ENCODE measurements at regions not wholly inside any gene's neighbourhood (a gene's known extent, or its start where the extent isn't known, plus 50 kb on each side); places are given as distances from the start of the nearest gene placed in this dataset.

- no peak for DNase-seq
Measured at GRCh38 chr5:2529371-2530092, 221.9 kb downstream of the IRX2 start.

GRCh38 chr5:2525351-2525750 lies 226.1 kb downstream of the IRX2 start:
- no peak for DNase-seq

GRCh38 chr5:2524620-2525019 lies 226.9 kb downstream of the IRX2 start:
- no peak for DNase-seq

GRCh38 chr5:2523180-2523579 lies 228.3 kb downstream of the IRX2 start:
- no peak for DNase-seq

- no peak for DNase-seq
Measured at GRCh38 chr5:2522372-2522771, 229.1 kb downstream of the IRX2 start.

GRCh38 chr5:2519153-2519552 lies 232.3 kb downstream of the IRX2 start:
- DNase-seq = no peak

DNA sequence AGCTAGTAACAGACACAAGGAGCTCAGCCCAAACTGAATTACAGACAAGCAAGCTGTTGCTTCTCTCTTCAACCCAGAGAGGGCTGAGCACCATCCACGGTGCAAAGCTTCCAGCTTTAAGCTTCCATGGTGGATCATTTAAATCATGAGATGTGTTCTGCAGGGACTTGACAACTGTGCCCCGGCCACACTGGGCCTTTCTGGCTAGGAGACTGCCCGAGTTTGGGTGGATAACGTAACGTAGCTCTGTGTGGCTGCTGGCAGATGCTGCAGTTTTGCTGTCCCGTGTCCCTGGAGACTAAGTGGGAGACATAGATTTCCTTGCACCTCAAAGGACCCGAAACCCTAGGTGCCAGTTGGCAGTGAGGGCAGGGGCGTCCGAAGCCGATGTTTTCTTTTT lies 234.0 kb downstream of the IRX2 start:
- DNase-seq = no peak

- DNase-seq = no peak
Measured at GRCh38 chr5:2515180-2515764, 236.2 kb downstream of the IRX2 start.

- no peak for DNase-seq
Measured at GRCh38 chr5:2514484-2514883, 237.0 kb downstream of the IRX2 start.

DNA sequence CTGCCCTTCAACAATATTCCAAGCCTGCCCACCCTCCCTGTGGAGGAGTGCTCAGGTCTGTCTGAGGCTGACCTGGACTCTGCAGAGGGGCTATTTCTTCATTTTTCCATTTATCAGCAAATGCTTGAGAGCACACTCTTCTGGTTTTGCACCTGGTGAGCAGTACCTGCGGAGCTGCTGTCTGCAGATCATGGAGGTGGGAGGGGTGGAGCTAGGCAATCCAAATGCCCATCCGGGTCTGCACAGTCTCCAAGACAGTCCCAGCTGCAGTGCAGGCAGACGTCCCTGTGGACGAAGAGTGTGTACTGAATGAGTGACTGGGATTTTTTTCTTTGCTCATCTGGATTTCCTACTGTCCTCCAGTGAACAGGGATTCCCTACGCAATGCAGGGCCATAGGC lies 239.8 kb downstream of the IRX2 start:
- DNase-seq = no peak

- DNase-seq = no peak
Measured at GRCh38 chr5:2511126-2511525, 240.4 kb downstream of the IRX2 start.

GRCh38 chr5:2509527-2509926 lies 241.9 kb downstream of the IRX2 start:
- no peak for DNase-seq

- DNase-seq = no peak
Measured at GRCh38 chr5:2508514-2508913, 243.0 kb downstream of the IRX2 start.

- no peak for DNase-seq
Measured at GRCh38 chr5:2507611-2508010, 243.9 kb downstream of the IRX2 start.

DNA sequence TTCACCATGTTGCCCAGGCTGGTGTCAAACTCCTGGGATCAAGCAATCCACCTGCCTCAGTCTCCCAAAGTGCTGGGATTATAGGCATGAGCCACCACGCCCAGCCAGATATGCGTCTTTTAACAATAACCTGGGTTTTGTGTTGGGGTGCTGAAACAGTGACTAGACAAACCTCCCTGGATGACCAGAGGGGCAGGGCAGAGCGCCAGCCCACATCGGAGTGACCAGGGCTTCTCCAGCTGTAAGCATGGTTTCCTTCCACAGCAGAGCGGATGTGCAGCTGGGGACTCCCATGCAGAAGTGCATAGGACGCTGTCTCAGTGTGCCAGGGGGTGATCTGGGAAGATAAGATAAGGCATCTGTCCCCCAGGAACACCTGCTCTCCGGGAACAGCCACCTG lies 244.9 kb downstream of the IRX2 start:
- no peak for DNase-seq

DNA sequence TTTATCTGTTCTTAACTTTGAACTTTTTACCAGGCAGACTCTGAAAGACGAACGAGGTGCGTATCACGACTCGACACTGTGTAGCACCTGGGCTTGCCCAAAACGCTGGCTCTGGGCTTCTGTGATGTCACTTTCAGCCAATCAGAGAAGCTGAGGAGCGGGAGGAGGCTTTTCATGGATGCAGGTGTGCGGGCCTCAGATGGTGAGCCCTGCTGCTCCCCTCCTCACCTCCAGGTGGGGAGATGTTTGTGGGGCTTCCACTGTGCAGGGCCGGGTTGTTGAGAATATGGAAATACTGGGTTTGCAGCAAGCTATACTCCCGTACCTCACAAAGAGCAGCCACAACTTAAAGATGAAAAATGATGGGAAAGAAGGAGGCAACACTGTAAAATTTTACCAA lies 246.3 kb downstream of the IRX2 start:
- no peak for DNase-seq

DNA sequence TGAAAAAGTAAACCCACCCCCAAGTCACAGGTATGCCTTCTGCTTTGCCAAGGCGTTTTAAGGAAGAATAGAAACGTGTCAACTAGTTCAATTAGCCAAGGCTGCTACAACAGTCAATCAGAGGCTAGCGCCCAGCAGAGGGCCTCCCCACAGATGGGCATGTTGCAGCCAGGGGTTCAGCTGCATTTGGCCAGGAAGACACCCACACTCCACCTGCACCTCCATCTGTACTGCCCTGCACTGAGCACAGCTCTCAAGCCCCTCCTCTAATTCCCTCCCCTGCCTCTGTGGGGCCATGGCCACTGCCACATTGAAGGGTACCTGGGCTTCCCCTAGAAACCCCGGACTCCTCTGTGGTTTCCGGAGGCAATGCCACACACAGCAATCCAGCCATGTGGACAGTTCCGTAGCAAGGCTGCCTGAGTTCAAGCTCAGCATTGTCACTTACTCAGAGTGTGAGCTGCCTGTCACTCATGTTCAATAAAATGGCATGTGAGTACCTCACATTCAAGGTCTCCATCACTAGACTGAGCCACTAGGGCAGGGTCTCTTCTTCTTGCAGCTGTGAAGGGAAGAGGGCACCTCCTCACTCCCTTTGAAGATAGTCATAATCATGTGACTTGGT lies 248.4 kb downstream of the IRX2 start:
- DNase-seq = no peak

- DNase-seq = no peak
Measured at GRCh38 chr5:2499917-2500316, 251.6 kb downstream of the IRX2 start.

- no peak for DNase-seq
Measured at GRCh38 chr5:2496891-2497290, 254.6 kb downstream of the IRX2 start.

GRCh38 chr5:2496126-2496525 lies 255.4 kb downstream of the IRX2 start:
- no peak for DNase-seq

GRCh38 chr5:2493356-2493755 lies 258.1 kb downstream of the IRX2 start:
- DNase-seq = no peak

- no peak for DNase-seq
Measured at GRCh38 chr5:2492476-2492875, 259.0 kb downstream of the IRX2 start.

DNA sequence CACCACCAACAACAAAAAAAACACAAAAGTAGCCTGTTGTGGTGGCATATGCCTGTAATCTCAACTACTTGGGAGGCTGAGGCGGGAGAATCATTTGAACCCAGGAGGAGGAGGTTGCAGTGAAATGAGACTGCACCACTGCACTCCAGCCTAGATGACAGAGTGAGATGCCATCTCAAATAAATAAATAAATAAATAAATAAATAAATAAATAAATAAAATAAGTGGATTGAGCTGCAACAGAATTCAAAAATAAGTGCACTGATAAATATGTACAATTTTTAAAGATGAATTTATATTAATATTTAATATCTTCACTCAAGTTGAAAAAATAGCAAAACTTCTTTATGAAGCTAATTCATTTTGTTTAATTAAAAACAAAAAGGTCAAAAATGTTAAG lies 259.6 kb downstream of the IRX2 start:
- DNase-seq = no peak

DNA sequence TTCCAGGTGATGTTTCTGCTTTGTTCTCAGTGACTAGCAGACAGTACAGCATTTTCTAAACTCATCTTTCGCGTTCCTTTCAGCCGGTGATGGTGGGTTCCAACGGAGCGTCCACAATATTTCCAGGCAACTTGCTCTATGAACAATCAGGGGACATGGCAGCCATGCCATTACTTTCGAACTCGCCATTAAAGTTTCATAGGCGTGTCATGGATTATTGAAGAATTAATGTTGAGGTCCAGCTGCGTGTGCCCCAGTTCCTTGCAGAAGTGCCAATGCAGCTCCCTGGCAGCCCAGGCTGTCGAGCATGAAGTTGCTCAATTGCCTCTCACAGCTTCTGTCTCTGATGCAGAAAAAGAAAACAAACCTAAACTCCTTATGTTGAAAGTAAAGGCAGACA lies 262.2 kb downstream of the IRX2 start:
- no peak for DNase-seq

DNA sequence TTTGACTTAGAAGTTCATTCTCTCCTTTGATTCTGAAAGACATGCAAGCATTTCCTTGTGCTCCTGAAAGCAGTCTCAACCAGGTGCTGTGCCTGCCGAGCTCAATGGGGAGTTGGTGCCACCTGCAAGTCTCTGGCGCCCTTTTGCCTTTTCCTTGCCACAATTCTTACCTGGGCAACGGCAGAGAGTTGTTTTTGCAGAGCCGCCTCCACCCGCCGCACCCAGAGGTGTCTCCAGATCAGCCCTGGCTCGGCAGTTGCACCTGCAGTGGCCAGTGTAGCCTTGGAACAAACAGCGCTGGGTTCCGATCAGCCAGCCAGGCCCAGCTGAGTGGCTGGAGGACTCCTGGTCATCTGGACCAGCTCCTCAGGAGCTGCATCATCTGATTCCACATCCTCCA lies 262.9 kb downstream of the IRX2 start:
- DNase-seq = no peak

Data from activated T-cell treated with anti-CD3 and anti-CD28 coated beads for 4 hours (primary cell).